GM12878 (cell line): ENCODE measurements at regions not wholly inside any gene's neighbourhood (a gene's known extent, or its start where the extent isn't known, plus 50 kb on each side); places are given as distances from the start of the nearest gene placed in this dataset.

Source experiments
- ATAC-seq: fragments of 200-7000 bp; cut with Tn5 transposase; 3 replicates; pipeline ENCODE4 v1.9.1; 2020; ENCODE audit warnings: mild to moderate bottlenecking, moderate library complexity
- BruUV-seq: library from RNA; stranded (reverse); fragments of 400-500 nt; replicated peaks from 2 replicates; lab custom pipeline; 2021; lab: Mats Ljungman, UMichigan
- CTCF ChIA-PET: fragments of 300-600 bp; sonication (Branson Sonifier 250); formaldehyde crosslinking; extraction: SDS; loops from one replicate; lab custom pipeline; 2021; ENCODE audit warnings: inconsistent platforms; lab: Yijun Ruan, JAX
- POLR2A ChIA-PET: fragments of 350-600 bp; formaldehyde crosslinking; extraction: SDS; loops from one replicate; lab custom pipeline; 2021; ENCODE audit warnings: inconsistent platforms; lab: Charles Lee
- RAD21 ChIA-PET: fragments of 300-600 bp; sonication (Branson Sonifier 250); formaldehyde crosslinking; loops from one replicate; lab custom pipeline; 2023; ENCODE audit warnings: antibody characterized with exemption; ENCODE audit not compliant: unreplicated experiment; lab: Charles Lee
- SMC1A ChIA-PET: fragments of 300-600 bp; sonication (Branson Sonifier 250); formaldehyde crosslinking; loops from one replicate; lab custom pipeline; 2023; ENCODE audit not compliant: unreplicated experiment, uncharacterized antibody; lab: Charles Lee
- DNase-seq: peaks from one replicate; pipeline ENCODE4 v3.0.0-alpha.2; 2011; ENCODE audit warnings: low read depth, low spot score
- FAIRE-seq: peaks from 3 replicates; lab custom pipeline; 2011; peaks lifted over from hg19 to GRCh38; lab: Jason Lieb, UNC
- H2AFZ ChIP-seq: 2 replicates; pipeline ENCODE4 v1.6.0; 2011; ENCODE audit warnings: low read depth, low read length, control low read depth; ENCODE audit not compliant: control insufficient read depth
- H3K27ac ChIP-seq: 2 replicates; pipeline ENCODE4 v1.5.1; 2011; ENCODE audit warnings: control low read depth; ENCODE audit not compliant: control insufficient read depth, insufficient read depth
- H3K27me3 ChIP-seq, 2 experiments: replicated peaks in 1 of 2; 2 replicates each; pipeline versions ENCODE4 v1.6.0 to v1.6.1; 2011; ENCODE audit warnings: low read length in 1 of 2; ENCODE audit not compliant: control insufficient read depth in 2 of 2, insufficient read depth in 2 of 2
- H3K36me3 ChIP-seq, 2 experiments: 2 replicates each; pipeline ENCODE4 v1.5.1; 2011; ENCODE audit warnings: low read length in 1 of 2; ENCODE audit not compliant: control insufficient read depth in 2 of 2, insufficient read depth in 2 of 2
- H3K4me1 ChIP-seq: 2 replicates; pipeline ENCODE4 v1.6.1; 2011; ENCODE audit warnings: mild to moderate bottlenecking, low read length, moderate library complexity, mixed read lengths; ENCODE audit not compliant: control insufficient read depth, insufficient read depth
- H3K4me2 ChIP-seq: 2 replicates; pipeline ENCODE4 v1.6.0; 2011; ENCODE audit warnings: control low read depth; ENCODE audit not compliant: control insufficient read depth, insufficient read depth
- H3K4me3 ChIP-seq: fragments of 200-600 bp; sonication (generic); 2 replicates; pipeline ENCODE4 v1.5.1; 2016
- H3K79me2 ChIP-seq: 2 replicates; pipeline ENCODE4 v1.6.0; 2011; ENCODE audit warnings: low read length; ENCODE audit not compliant: control insufficient read depth, insufficient read depth
- H3K9ac ChIP-seq: 2 replicates; pipeline ENCODE4 v1.8.0; 2011; ENCODE audit warnings: low read length, control low read depth, mixed read lengths; ENCODE audit not compliant: control insufficient read depth, insufficient read depth
- H3K9me3 ChIP-seq: replicated peaks from 3 replicates; pipeline ENCODE4 v1.5.1; 2011; ENCODE audit warnings: mild to moderate bottlenecking, low read length; ENCODE audit not compliant: control insufficient read depth, insufficient read depth
- H4K20me1 ChIP-seq: 2 replicates; pipeline ENCODE4 v1.6.0; 2011; ENCODE audit not compliant: control insufficient read depth, insufficient read depth
- IKZF2 ChIP-seq, 2 experiments: fragments of 450-650 bp; IDR thresholded peaks; 2 replicates each; pipeline ENCODE4 v1.6.1; 2017; ENCODE audit warnings: mild to moderate bottlenecking in 2 of 2, moderate library complexity in 2 of 2
- JUND ChIP-seq: IDR thresholded peaks from 2 replicates; pipeline ENCODE4 v1.6.1; 2012; ENCODE audit warnings: low read depth, mild to moderate bottlenecking, low read length, improper control_type of control experiment, moderate library complexity
- NR2F1 ChIP-seq: fragments of 450-650 bp; conservative IDR thresholded peaks from 2 replicates; pipeline ENCODE4 v1.6.1; 2017; ENCODE audit warnings: mild to moderate bottlenecking
- RELA ChIP-seq: fragments of 450-650 bp; IDR thresholded peaks from 2 replicates; pipeline ENCODE4 v1.8.0; 2014; ENCODE audit warnings: borderline replicate concordance; ENCODE audit not compliant: partially characterized antibody
- SMC3 ChIP-seq: IDR thresholded peaks from 2 replicates; pipeline ENCODE4 v1.6.1; 2011; ENCODE audit warnings: low read length, improper control_type of control experiment, borderline replicate concordance
- SP1 ChIP-seq: IDR thresholded peaks from one replicate; pipeline ENCODE4 v1.6.1; 2011; ENCODE audit warnings: low read depth, low read length
- SREBF2 ChIP-seq: IDR thresholded peaks from 2 replicates; pipeline ENCODE4 v1.6.1; 2012; ENCODE audit warnings: mild to moderate bottlenecking, low read length
- TCF12 ChIP-seq: IDR thresholded peaks from 2 replicates; pipeline ENCODE4 v1.6.1; 2011; ENCODE audit warnings: low read depth, mild to moderate bottlenecking, low read length
- ZBED1 ChIP-seq: IDR thresholded peaks from 2 replicates; pipeline ENCODE4 v1.6.1; 2016; ENCODE audit warnings: borderline replicate concordance
- ZNF622 ChIP-seq: fragments of 450-650 bp; IDR thresholded peaks from 2 replicates; pipeline ENCODE4 v1.6.1; 2017; ENCODE audit warnings: mild to moderate bottlenecking, inconsistent platforms
- WGBS: methylation state at CpG from one replicate; pipeline ENCODE4 v1.1.6; 2016; ENCODE audit warnings: low lambda C conversion rate; ENCODE audit not compliant: insufficient replicate concordance, insufficient coverage; ENCODE audit errors: missing lambda C conversion rate; 5-methylcytosine and 5-hydroxymethylcytosine counted together
- in situ Hi-C: fragments of 300-500 bp; cut with MboI; formaldehyde crosslinking; loops from 9 replicates; pipeline ENCODE4 v1.14.3; 2018; ENCODE audit warnings: mixed read lengths
- intact Hi-C: fragments of 100-400 bp; cut with micrococcal nuclease; formaldehyde crosslinking; loops from one replicate; pipeline ENCODE4 v1.14.2; 2022; ENCODE audit not compliant: unreplicated experiment

DNA sequence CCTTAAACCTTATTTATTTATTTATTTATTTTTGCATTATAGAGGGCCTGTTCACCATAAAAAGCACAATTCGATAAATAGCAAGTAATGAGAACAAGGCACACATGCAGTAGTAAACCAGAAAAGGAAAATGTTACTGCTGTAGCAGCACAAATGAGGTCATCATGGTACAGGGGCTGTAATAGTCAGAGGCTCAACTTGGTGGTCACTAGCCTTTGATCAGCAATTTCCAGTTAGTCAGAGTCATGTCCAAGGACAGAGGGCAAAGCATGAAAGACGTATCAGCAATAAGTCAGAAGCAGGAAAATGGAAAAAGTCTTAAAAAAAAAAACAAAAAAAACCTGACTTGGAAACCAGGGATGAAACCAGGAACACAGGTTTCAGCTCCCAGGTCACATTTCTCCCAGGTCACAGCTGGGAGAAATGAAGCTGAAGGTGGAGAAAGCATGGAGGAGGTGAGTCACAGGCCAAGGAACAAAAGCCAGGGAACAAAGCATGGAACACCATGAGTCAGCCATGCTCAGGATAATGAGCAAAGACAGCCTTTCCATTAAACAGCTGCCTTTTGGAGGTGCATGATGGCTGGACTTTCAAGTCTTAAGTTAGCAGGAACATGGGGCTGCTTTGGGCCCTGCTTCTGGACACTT, 556.3 kb downstream of the LTN1 start:
- in situ Hi-C loops, result no loop called here
- POLR2A ChIA-PET, result no interaction called here
- H3K9me3 ChIP-seq, result no peaks in the 10 kb centered on the region
- FAIRE-seq, result no peak
- no peaks in the 10 kb centered on the region for H3K36me3 ChIP-seq
- 0% methylated on average over 2 of the region's 2 CpGs for WGBS
- TF ChIP-seq JUND, result no peak
- intact Hi-C loops, result no loop called here
- no peak overlapping the region for H3K27ac ChIP-seq
- no peak for ATAC-seq
- CTCF ChIA-PET, result no interaction called here
- H3K4me3 ChIP-seq, result no peak overlapping the region
- no peak for DNase-seq
- RAD21 ChIA-PET, result no interaction called here
- no peak overlapping the region for H3K4me2 ChIP-seq
- H3K79me2 ChIP-seq, result no peaks in the 10 kb centered on the region
- no peak overlapping the region for H2AFZ ChIP-seq
- SMC1A ChIA-PET, result no interaction called here
- no peaks in the 10 kb centered on the region for H3K4me1 ChIP-seq
- no peak overlapping the region for H3K9ac ChIP-seq
- no TSS peak for BruUV-seq
- no peaks in the 10 kb centered on the region for H3K27me3 ChIP-seq
- no peaks in the 10 kb centered on the region for H4K20me1 ChIP-seq

DNA sequence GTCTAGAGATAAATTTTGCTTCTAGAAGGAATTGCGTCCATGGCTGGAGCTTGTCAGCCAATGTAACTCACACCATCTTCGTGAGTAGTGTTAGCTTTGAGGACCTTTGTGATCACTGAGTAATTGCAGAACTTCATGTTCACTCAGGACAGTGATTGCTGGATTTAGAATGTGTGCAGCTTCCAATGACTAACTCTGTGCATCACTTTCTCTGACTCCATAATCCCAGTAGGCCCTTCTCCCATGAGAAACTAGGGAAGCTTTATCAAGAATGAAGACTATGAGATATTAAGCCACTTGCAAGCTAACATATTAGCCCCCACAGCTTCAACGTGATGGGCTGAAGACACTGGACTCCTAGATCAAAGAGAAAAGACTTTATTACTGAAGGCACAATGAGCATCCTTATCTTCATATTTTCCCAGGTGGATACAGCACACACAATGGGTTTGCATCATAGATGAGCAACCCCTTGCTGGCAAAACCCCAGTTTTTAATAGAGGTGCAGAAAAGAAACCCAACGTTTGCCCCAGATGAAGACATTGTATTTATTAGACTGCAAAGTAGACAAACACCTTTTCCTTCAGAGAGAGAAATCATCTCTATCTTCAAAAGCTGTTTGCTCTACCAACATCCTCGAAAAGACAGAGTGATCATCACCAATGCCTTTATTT, 561.0 kb downstream of the LTN1 start:
- no peak for TF ChIP-seq RELA
- TF ChIP-seq IKZF2 (IDR thresholded peaks at IDR 0.05), result no peak
- no peak for TF ChIP-seq SMC3
- no peak for TF ChIP-seq SREBF2
- TF ChIP-seq ZNF622, result no peak
- no peak for TF ChIP-seq TCF12
- TF ChIP-seq ZBED1, result no peak
- no peak for TF ChIP-seq SP1
- no peak for TF ChIP-seq NR2F1
- no peaks in the 10 kb centered on the region; the same call in 2 of the 3 replicates for H3K9me3 ChIP-seq
- CTCF ChIA-PET, result no interaction called here
- ATAC-seq, result no peak
- H3K79me2 ChIP-seq, result no peaks in the 10 kb centered on the region
- H2AFZ ChIP-seq, result no peak overlapping the region
- no peak overlapping the region for H3K27ac ChIP-seq
- no peak for DNase-seq
- intact Hi-C loops, result no loop called here
- H3K4me2 ChIP-seq, result no peak overlapping the region
- RAD21 ChIA-PET, result no interaction called here
- no peak overlapping the region for H3K4me3 ChIP-seq
- no peaks in the 10 kb centered on the region for H4K20me1 ChIP-seq
- no peak overlapping the region for H3K9ac ChIP-seq
- POLR2A ChIA-PET, result no interaction called here
- in situ Hi-C loops, result no loop called here
- BruUV-seq, result no TSS peak
- no peaks in the 10 kb centered on the region for H3K27me3 ChIP-seq
- no peaks in the 10 kb centered on the region for H3K36me3 ChIP-seq
- FAIRE-seq, result no peak
- no peaks in the 10 kb centered on the region for H3K4me1 ChIP-seq
- 24% methylated on average over 5 of the region's 5 CpGs for WGBS
- SMC1A ChIA-PET, result no interaction called here
